GM12873 (cell line): ENCODE measurements at regions not wholly inside any gene's neighbourhood (a gene's known extent, or its start where the extent isn't known, plus 50 kb on each side); places are given as distances from the start of the nearest gene placed in this dataset.

Source experiments
- CTCF ChIP-seq: IDR thresholded peaks from 2 replicates; pipeline ENCODE4 v1.5.1; 2012; ENCODE audit warnings: low read depth, mild to moderate bottlenecking, moderate library complexity, low read length, control low read depth; ENCODE audit not compliant: insufficient read depth; ENCODE audit errors: missing control alignments

- no peak for TF ChIP-seq CTCF
Observed at GRCh38 chr4:20319825-20320612, 68.3 kb downstream of the SLIT2 start.

- no peak for TF ChIP-seq CTCF
Observed at GRCh38 chr4:20323991-20324390, 72.3 kb downstream of the SLIT2 start.

GRCh38 chr4:20326460-20326859 is 74.8 kb downstream of the SLIT2 start:
- TF ChIP-seq CTCF = no peak

- TF ChIP-seq CTCF = no peak
Observed at GRCh38 chr4:20326977-20327376, 75.3 kb downstream of the SLIT2 start.

GRCh38 chr4:20327808-20328207 is 76.1 kb downstream of the SLIT2 start:
- no peak for TF ChIP-seq CTCF

GRCh38 chr4:20331642-20332041 is 79.9 kb downstream of the SLIT2 start:
- TF ChIP-seq CTCF = no peak

- TF ChIP-seq CTCF = no peak
Observed at GRCh38 chr4:20333141-20333715, 81.5 kb downstream of the SLIT2 start.
